Activated CD4-positive, alpha-beta T cell treated with anti-CD3 and anti-CD28 coated beads for 4 hours (primary cell): ENCODE measurements at regions not wholly inside any gene's neighbourhood (a gene's known extent, or its start where the extent isn't known, plus 50 kb on each side); places are given as distances from the start of the nearest gene placed in this dataset.

Source experiments
- DNase-seq, 2 donors: peaks; one replicate each; pipeline ENCODE4 v3.0.0-alpha.2; 2020

DNA sequence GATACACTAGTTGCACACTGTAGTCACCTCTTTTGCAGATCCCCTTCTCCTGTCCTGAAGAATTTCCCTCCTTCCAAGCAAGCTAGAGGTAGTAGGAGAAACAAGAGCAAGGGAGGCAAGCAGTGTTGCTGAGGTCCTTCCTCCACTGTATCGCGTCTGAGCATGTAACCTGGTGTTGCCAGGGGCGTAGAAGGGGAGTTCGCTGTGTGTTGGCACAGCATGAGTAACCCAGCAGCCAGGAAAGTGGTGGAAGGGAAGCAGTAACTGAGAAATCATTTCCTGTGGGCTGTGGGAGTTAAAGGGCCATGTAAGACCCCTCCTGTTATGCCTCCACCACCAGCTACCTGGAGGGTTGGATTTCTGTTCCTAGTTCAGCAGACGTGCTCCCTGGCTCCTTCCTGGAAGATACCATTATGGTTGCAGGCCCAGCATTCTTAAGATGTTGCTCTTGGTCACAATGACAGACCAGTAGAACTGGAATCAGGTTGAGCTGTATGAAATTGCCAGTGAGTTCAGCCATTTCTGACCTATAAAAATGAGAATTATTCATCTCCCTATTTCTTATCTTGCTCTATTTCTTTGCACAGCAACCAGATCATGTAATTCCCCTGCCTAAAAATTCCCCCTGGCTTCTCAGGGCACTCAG lies 215.3 kb upstream of the TOPAZ1 start:
- DNase-seq = no peak

GRCh38 chr3:44029100-44029499 lies 212.6 kb upstream of the TOPAZ1 start:
- no peak for DNase-seq

- no peak for DNase-seq
Observed at GRCh38 chr3:44030285-44030684, 211.4 kb upstream of the TOPAZ1 start.

DNA sequence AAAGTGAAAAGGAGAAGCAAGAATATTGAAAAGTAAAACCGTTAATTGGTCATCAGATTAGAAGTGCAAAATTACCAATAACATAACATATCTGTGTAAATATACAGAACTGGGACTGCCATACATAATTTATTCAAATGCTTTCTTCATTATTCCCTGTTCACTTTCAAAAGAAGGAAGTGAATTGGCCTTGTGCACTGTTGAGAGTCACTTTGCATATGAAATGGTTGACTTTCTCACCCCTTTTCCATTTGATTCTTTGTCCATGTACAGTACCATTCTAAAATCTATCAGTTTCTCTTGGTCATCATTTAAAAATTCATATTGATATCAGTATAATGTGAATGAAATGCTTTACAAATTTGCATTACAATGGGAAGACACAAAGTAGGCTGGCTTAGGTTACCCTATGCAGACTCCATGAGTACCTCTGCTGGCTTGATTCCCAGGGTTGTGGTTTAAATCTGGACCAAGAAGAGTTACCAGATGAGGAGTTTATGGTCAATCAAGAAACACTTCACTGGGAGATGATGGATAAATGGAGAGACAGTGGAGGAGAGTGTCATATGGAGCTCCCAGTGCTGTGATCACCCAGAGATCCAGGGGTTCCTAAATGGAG lies 210.9 kb upstream of the TOPAZ1 start:
- no peak for DNase-seq

GRCh38 chr3:44031387-44032380 lies 210.0 kb upstream of the TOPAZ1 start:
- no peak for DNase-seq

DNA sequence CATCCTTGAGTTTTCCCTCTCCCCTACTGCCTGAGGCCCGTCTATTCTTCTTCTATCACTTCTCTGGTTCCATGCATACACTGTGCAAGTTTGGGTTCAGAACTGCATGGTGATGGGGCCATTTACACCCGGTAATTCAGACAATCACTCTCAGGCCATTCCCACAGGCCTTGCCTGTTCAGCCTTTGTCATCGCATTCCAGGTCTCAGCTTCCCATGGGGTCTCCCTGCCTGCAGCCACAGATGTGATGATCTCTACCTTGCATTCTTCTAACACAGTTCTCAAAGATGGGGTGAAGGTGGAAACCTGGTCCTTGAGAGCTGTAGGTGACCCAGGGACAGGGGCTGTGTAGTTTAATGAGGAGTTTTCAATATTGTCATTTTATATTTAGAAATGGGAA lies 209.2 kb upstream of the TOPAZ1 start:
- no peak for DNase-seq

- no peak for DNase-seq
Observed at GRCh38 chr3:44033123-44033522, 208.6 kb upstream of the TOPAZ1 start.

- DNase-seq = no peak
Observed at GRCh38 chr3:44036850-44037249, 204.8 kb upstream of the TOPAZ1 start.

GRCh38 chr3:44039006-44039405 lies 202.7 kb upstream of the TOPAZ1 start:
- DNase-seq = no peak

DNA sequence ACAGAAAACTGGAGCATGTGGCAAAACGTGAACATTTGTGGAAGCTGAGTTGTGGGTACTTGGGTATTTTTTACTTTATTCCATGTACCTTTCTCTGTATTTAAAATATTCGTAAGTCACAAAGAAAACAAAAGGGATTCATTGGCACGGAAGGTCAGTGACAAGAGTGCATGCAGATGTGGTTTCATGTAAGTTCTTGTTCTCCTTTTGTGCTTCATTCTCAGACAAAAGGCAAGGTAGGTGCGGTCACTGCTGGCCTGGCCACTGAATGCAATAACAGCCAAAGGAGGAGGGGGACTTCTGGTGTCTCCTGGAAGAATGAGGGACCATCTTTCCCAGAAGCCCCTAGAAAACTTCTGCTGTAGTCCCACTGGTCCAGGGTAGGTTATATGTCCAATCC lies 200.0 kb upstream of the TOPAZ1 start:
- DNase-seq = no peak

DNA sequence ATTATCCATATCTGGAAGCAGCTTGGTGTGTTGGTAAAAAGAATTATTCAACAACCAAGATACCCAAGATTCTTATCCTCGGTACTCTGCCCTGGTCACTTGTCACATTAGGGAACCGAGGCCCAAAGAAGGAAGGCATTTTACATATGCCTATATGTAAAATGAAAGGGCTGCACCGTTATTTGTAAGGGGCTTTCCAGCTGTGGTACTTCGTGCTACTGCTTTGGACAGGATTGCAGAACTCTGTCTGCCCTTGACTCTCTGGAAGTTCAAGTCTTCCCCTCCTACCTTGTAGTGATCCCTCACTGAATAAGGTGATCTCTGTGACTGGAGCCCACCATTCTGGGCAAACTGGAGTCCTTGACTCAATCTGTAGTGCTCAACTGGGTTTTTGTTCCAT lies 198.9 kb upstream of the TOPAZ1 start:
- no peak for DNase-seq

GRCh38 chr3:44045476-44046275 lies 196.0 kb upstream of the TOPAZ1 start:
- DNase-seq = no peak

DNA sequence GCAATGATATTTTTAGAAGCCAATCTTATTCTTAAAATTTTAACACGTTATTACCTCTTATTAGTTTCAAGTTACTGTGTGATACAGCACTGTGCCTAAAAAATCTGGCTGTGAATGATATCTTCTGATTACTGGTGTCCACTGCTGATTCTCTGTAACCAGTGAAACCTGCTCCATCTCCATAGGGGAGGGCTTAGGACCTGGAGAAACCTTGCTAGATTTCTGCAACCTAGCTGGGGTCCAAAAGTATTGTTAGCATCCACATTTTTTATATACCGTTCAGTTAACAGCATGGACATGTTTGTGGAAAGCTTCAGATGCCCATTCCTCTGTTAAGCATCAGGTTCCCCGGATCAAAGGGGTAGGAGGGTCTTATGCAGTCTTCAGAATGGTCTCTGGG lies 193.9 kb upstream of the TOPAZ1 start:
- no peak for DNase-seq

DNA sequence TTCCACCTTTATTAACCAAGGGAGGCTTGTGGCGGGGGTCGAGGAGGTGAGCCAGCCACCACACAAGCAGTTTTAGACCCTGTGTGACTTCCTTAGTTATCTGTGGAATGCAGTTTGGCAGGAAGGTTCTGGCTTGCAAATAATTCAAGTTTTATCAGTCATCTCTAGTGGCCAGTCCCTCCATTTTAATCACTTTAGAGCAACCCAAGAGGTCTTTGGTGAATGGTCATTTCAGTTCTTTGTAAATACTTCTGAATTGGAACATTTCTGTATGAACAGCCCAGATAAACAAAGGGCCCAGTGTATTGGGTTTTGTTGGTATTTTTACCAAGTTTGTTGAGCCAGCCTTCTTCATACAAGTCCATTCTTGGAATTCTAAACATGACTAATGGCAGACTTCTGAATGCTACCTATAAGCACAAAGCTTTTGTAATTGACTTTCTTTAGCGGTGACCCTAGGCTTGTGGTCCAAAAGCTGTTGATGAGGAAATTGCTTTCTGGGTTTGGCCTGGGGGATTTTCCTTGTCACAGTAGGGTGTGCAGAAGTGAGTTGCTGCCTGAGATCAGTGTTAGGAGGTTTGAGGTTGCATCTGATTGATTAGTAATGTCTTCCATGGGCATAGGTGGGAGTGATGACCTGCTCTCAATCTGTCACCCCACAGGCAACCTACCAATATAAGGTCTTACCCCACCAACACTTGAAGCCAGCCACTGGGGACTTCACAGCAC lies 193.3 kb upstream of the TOPAZ1 start:
- DNase-seq = no peak

DNA sequence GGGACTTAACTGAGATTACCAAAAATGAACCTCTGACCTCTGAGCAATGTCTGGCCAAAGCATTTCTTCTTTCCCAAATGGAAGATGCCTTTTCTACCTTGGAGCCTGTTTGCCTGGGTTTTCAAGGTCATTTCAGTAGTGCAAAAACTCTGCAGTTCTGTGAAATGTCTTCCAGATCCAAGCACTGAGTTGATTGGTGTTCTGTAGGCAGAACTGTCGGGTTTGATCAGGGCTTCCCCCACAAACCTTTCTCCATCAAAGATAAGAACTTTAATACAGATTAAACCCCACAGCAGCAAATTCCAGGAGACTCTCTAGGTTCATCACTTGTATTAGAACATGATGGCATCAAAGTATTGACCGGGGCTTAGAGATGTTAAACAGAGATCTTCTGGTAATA lies 192.7 kb upstream of the TOPAZ1 start:
- no peak for DNase-seq

GRCh38 chr3:44050101-44050500 lies 191.6 kb upstream of the TOPAZ1 start:
- DNase-seq = no peak

DNA sequence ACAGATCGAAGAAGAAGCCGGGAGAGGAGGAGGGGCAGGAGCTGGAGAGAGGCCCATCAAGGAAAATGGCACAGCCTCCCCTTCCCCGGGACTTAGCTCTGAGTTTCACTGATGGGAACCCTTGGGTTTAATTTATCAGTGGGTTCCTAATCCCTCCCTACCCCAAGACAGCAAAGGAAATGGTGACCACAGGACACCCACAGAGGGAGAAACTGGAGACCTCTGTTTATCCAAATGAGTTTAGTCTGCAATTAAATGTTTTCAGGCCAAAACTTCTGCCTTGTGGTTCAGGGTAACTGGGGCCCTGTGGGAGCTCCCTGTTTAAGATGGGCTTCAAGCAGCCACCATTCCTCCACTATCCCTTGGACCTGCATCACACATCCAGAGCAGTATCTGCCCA lies 190.8 kb upstream of the TOPAZ1 start:
- DNase-seq = no peak

DNA sequence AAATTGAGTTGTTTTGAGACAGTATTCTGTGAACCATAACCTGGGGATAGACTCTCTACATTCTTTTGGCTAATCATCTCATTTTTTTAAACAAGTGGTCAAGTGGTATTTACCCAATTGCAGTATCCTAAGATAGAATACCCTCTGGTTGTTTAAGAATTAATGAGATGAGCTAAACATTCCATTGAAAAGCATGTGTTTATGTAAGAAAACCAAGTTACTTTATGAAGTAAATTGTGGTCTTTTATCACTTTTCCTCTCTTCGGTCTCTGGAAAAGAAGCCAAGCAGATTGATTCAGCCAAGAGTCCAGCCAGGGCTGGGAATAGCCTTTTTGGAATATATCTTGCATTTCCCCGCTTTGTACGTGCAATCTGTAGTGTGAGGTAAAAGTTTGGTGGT lies 185.7 kb upstream of the TOPAZ1 start:
- DNase-seq = no peak

DNA sequence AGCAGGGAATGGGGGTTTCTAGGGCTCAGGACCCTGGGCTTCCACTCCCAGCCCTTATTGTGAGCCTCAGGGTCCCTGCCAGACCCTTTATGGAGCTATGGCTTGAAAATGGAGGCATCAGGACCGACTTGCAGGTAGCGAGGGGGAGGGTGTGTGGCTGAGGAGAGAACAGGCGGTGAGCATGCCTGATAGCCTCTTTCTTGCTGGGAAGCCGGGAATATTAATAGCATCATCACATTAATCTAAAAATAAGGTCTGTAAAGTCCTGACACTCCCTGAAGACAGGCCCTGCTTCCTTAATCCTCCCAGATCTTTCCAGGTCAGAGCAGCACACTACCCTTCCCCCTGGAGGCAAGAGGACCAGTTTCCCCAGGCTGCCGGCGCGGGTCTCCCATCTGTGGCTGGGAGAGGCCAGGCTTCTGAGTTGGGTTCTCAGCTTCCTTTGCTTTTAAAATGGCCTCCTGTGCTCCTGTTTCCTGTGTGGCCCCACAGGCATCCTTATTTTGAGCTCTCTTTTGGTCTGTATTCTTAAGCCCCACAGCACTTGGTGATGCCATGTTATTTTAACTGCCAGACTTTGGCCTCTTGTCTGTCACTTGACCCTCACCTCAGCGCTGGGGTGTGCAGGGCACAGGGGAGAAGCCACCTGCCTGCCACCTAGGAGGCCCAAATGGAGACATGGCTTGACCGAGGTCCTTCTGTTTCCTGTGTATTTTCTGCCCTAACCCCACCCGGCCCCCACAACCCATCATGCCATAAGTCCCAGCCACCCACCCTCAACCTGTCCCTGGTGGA lies 185.0 kb upstream of the TOPAZ1 start:
- no peak for DNase-seq

DNA sequence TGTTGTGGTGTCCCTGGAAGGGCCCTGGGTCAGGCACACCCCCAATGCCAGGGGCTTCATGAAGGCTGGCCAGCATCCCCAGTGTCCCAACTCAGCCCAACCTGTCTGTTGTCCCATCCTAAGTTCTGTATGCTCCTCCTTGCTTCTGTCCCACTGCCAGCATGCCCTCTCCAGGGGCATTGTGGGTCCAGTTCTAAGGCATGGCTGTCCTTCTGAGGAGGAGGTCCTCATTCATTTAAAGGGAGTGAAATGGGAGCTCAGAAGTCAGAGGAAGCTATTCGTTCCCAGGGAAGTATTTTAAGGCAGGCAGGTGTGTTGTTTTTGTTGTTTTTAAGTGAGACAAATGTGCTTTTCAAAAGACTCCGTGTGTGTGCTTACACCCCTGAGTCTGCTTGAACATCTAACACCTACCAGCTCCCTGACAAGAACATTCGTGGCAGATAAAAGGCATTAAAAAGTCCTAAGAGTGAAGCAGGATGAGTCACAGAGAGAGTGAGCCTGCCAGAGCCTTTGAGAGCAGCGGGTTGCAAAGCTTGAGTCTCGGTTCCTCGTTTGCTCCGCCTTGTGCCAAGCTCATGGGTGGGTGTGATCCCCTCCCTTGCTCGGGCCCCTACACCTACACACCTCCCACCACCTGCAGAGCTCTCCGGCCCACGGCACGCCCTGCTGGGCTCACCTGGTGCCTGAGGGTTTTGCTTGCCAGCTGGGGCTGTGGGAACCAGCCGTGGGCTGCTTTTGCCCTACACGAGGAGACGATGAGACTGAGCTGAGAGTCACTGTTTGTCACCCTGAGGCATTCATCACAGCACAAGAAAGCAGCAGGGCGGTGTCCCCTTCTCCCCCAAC lies 183.4 kb upstream of the TOPAZ1 start:
- peak; percentile 38 to 60 for DNase-seq

- DNase-seq = no peak
Observed at GRCh38 chr3:44058868-44059203, 182.8 kb upstream of the TOPAZ1 start.
